Colonic mucosa (tissue), 4 donors: ENCODE measurements at regions not wholly inside any gene's neighbourhood (a gene's known extent, or its start where the extent isn't known, plus 50 kb on each side); places are given as distances from the start of the nearest gene placed in this dataset.

Experiments
- DNase-seq: peaks from one replicate; pipeline ENCODE4 v3.0.0-alpha.2; 2020
- H3K27ac ChIP-seq: fragments of 200-600 bp; one replicate; pipeline ENCODE4 v1.8.0; 2021
- H3K27me3 ChIP-seq: fragments of 200-600 bp; one replicate; pipeline ENCODE4 v1.8.0; 2021
- H3K36me3 ChIP-seq: fragments of 200-600 bp; one replicate; pipeline ENCODE4 v1.8.0; 2021
- H3K4me1 ChIP-seq: fragments of 200-600 bp; one replicate; pipeline ENCODE4 v1.8.0; 2021; ENCODE audit warnings: mild to moderate bottlenecking
- H3K4me3 ChIP-seq: fragments of 200-600 bp; one replicate; pipeline ENCODE4 v1.8.0; 2021
- H3K9ac ChIP-seq, 2 donors: one replicate each; pipeline ENCODE4 v1.7.0; 2013; ENCODE audit warnings: control low read depth in 2 of 2, low read depth in 2 of 2, low read length in 2 of 2
- H3K9me3 ChIP-seq: fragments of 200-600 bp; one replicate; pipeline ENCODE4 v1.8.0; 2021
- CTCF ChIP-seq: fragments of 200-600 bp; IDR thresholded peaks from one replicate; pipeline ENCODE4 v1.8.0; 2022; ENCODE audit warnings: antibody characterized with exemption, mild to moderate bottlenecking
- intact Hi-C: fragments of 100-400 bp; cut with DNase I; formaldehyde crosslinking; loops from one replicate; pipeline ENCODE4 v1.14.1; 2022
- donor health status: healthy.
- donor health status: DM: no; HTN: no; CAD: no.
- donor health status: DM: no; HTN: no; CAD: no.

- Histone ChIP-seq H3K4me3 (no peak overlapping the region), H3K9me3 (no peaks in the 10 kb centered on the region), H3K27ac (no peak overlapping the region), H3K27me3 (no peaks in the 10 kb centered on the region), H3K36me3 (no peaks in the 10 kb centered on the region), H3K4me1 (no peaks in the 10 kb centered on the region), H3K9ac (no peak overlapping the region)
- intact Hi-C loops: no loop called here
- no peak for DNase-seq
- TF ChIP-seq CTCF: no peak
Observed at GRCh38 chr21:24727803-24728440, 879.4 kb downstream of the MRPL39 start.

GRCh38 chr21:24716281-24716918 lies 890.9 kb downstream of the MRPL39 start:
- Histone ChIP-seq H3K27me3 (no peaks in the 10 kb centered on the region), H3K4me1 (no peaks in the 10 kb centered on the region), H3K27ac (no peak overlapping the region), H3K9me3 (no peaks in the 10 kb centered on the region), H3K4me3 (no peak overlapping the region), H3K9ac (no peak overlapping the region), H3K36me3 (no peaks in the 10 kb centered on the region)
- intact Hi-C loops: no loop called here
- TF ChIP-seq CTCF: no peak
- no peak for DNase-seq

GRCh38 chr21:24714646-24715200 lies 892.6 kb downstream of the MRPL39 start:
- no peaks in the 10 kb centered on the region for H3K9me3 ChIP-seq
- H3K4me1 ChIP-seq: no peaks in the 10 kb centered on the region
- no peak overlapping the region for H3K9ac ChIP-seq
- intact Hi-C loops: no loop called here
- no peaks in the 10 kb centered on the region for H3K36me3 ChIP-seq
- no peak for TF ChIP-seq CTCF
- no peak for DNase-seq
- H3K27ac ChIP-seq: no peak overlapping the region
- no peaks in the 10 kb centered on the region for H3K27me3 ChIP-seq
- no peak overlapping the region for H3K4me3 ChIP-seq

- H3K4me3 ChIP-seq: no peak overlapping the region
- H3K36me3 ChIP-seq: no peaks in the 10 kb centered on the region
- H3K4me1 ChIP-seq: no peaks in the 10 kb centered on the region
- no peak for DNase-seq
- H3K9me3 ChIP-seq: no peaks in the 10 kb centered on the region
- no peak overlapping the region for H3K27ac ChIP-seq
- intact Hi-C loops: no loop called here
- no peaks in the 10 kb centered on the region for H3K27me3 ChIP-seq
- H3K9ac ChIP-seq: no peak overlapping the region
- TF ChIP-seq CTCF: no peak
Observed at GRCh38 chr21:24705201-24705600, 902.1 kb downstream of the MRPL39 start.

GRCh38 chr21:24693779-24694178 lies 913.5 kb downstream of the MRPL39 start:
- Histone ChIP-seq H3K4me3 (no peak overlapping the region), H3K9me3 (no peaks in the 10 kb centered on the region), H3K9ac (no peak overlapping the region), H3K4me1 (no peaks in the 10 kb centered on the region), H3K36me3 (no peaks in the 10 kb centered on the region), H3K27me3 (no peaks in the 10 kb centered on the region), H3K27ac (no peak overlapping the region)
- TF ChIP-seq CTCF: no peak
- no peak for DNase-seq
- intact Hi-C loops: no loop called here
